ENCODE measurements at regions not wholly inside any gene's neighbourhood (a gene's known extent, or its start where the extent isn't known, plus 50 kb on each side); places are given as distances from the start of the nearest gene placed in this dataset.

DNA sequence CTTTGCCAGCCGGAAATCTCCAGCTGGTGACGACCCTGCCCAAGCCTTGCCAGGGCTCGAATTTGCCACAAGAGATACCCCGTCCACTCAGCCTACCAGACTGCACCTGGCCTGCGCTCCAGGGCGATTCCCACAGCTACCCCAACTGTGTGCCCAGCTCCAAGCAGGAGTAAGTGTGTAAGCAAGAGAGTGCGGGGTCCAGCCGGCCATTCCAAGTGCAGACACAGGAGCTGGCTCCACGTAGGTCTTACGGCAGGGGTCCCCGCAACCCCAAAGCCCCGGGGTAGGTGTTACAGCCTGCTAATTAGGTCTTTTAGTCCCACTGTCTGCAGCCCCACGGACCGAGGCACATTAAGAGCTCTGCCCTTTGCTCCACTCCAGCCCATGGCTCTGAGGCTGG, 1305.2 kb downstream of the ARAP2 start:
- no peak for DNase-seq
- WGBS, 3 donors = 83 to 86% (median 85%) methylated on average over 14 of the region's 14 CpGs
- no peaks in the 10 kb centered on the region for H3K4me1 ChIP-seq (ENCODE audit: control insufficient read depth in 3 of 3, insufficient read depth in 2 of 3, low read depth in 1 of 3, low read length in 2 of 3)
- no peaks in the 10 kb centered on the region for H3K27me3 ChIP-seq (ENCODE audit: control insufficient read depth in 3 of 3, insufficient read depth in 3 of 3, low read length in 3 of 3)
- no peaks in the 10 kb centered on the region for H3K9me3 ChIP-seq (ENCODE audit: control insufficient read depth in 2 of 2, insufficient read depth in 1 of 2, low read depth in 1 of 2, low read length in 1 of 2)
- H3K4me3 ChIP-seq (ENCODE audit: low read depth in 1 of 3, low read length in 3 of 3) = no peak overlapping the region
- no peak for FAIRE-seq
- H3K36me3 ChIP-seq (ENCODE audit: control insufficient read depth in 3 of 3, insufficient read depth in 2 of 3, low read depth in 1 of 3, low read length in 3 of 3) = no peaks in the 10 kb centered on the region
- no peak overlapping the region for H3K27ac ChIP-seq (ENCODE audit: low read depth in 1 of 3, low read length in 2 of 3)

- H3K9me3 ChIP-seq (ENCODE audit: control insufficient read depth in 2 of 2, insufficient read depth in 1 of 2, low read depth in 1 of 2, low read length in 1 of 2) = no peaks in the 10 kb centered on the region
These were observed 1300.5 kb downstream of the ARAP2 start for GRCh38 chr4:34943741-34944386.

DNA sequence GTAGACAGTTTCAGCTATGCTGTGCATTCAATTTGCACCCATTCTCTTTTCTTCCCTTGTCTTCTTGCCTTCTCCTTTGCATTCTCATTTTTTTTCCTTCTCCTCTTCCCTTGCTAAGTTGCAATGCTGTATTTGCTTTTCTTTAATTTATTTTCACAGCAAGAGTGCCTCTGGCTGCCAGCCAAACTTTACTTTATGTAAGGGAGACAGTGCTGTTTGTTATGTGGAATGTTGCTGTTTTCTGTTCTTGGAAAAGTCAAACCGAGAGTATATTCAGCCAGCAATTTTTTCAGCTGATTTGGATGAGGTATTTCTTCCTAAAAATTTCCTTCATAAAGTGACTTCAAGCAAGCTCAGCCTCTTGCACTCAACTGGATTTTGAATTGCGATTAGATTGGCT, 1293.4 kb downstream of the ARAP2 start:
- H3K4me3 ChIP-seq (ENCODE audit: low read depth in 1 of 3, low read length in 3 of 3) = no peak overlapping the region
- no peak overlapping the region for H3K27ac ChIP-seq (ENCODE audit: low read depth in 1 of 3, low read length in 2 of 3)
- DNase-seq = peak in 1 of 2 donors; percentile 2
- H3K4me1 ChIP-seq (ENCODE audit: control insufficient read depth in 3 of 3, insufficient read depth in 2 of 3, low read depth in 1 of 3, low read length in 2 of 3) = no peaks in the 10 kb centered on the region
- no peaks in the 10 kb centered on the region for H3K27me3 ChIP-seq (ENCODE audit: control insufficient read depth in 3 of 3, insufficient read depth in 3 of 3, low read length in 3 of 3)
- no peak for FAIRE-seq
- no peaks in the 10 kb centered on the region for H3K36me3 ChIP-seq (ENCODE audit: control insufficient read depth in 3 of 3, insufficient read depth in 2 of 3, low read depth in 1 of 3, low read length in 3 of 3)
- 46 to 62% (median 57%) methylated on average over 2 of the region's 2 CpGs for WGBS, 3 donors
- no peaks in the 10 kb centered on the region for H3K9me3 ChIP-seq (ENCODE audit: control insufficient read depth in 2 of 2, insufficient read depth in 1 of 2, low read depth in 1 of 2, low read length in 1 of 2)

More at GRCh38 chr4:34943741-34944386, 1300.5 kb downstream of the ARAP2 start:
- H3K4me3 ChIP-seq (ENCODE audit: low read depth in 1 of 3, low read length in 3 of 3) = no peak overlapping the region
- H3K4me1 ChIP-seq (ENCODE audit: control insufficient read depth in 3 of 3, insufficient read depth in 2 of 3, low read depth in 1 of 3, low read length in 2 of 3) = no peaks in the 10 kb centered on the region
- no peaks in the 10 kb centered on the region for H3K27me3 ChIP-seq (ENCODE audit: control insufficient read depth in 3 of 3, insufficient read depth in 3 of 3, low read length in 3 of 3)
- no peak for DNase-seq
- no peak for FAIRE-seq
- H3K27ac ChIP-seq (ENCODE audit: low read depth in 1 of 3, low read length in 2 of 3) = no peak overlapping the region
- no peaks in the 10 kb centered on the region for H3K36me3 ChIP-seq (ENCODE audit: control insufficient read depth in 3 of 3, insufficient read depth in 2 of 3, low read depth in 1 of 3, low read length in 3 of 3)
- 54 to 59% (median 56%) methylated on average over 2 of the region's 2 CpGs for WGBS, 3 donors

GRCh38 chr4:34953145-34953799, 1291.0 kb downstream of the ARAP2 start:
- Histone ChIP-seq H3K36me3 (ENCODE audit: control insufficient read depth in 3 of 3, insufficient read depth in 2 of 3, low read depth in 1 of 3, low read length in 3 of 3) (no peaks in the 10 kb centered on the region), H3K4me3 (ENCODE audit: low read depth in 1 of 3, low read length in 3 of 3) (no peak overlapping the region), H3K27ac (ENCODE audit: low read depth in 1 of 3, low read length in 2 of 3) (no peak overlapping the region), H3K27me3 (ENCODE audit: control insufficient read depth in 3 of 3, insufficient read depth in 3 of 3, low read length in 3 of 3) (no peaks in the 10 kb centered on the region), H3K4me1 (ENCODE audit: control insufficient read depth in 3 of 3, insufficient read depth in 2 of 3, low read depth in 1 of 3, low read length in 2 of 3) (no peaks in the 10 kb centered on the region), H3K9me3 (ENCODE audit: control insufficient read depth in 2 of 2, insufficient read depth in 1 of 2, low read depth in 1 of 2, low read length in 1 of 2) (no peaks in the 10 kb centered on the region)
- no peak for DNase-seq
- WGBS, 3 donors = 63 to 80% (median 65%) methylated on average over 9 of the region's 9 CpGs
- no peak for FAIRE-seq

DNA sequence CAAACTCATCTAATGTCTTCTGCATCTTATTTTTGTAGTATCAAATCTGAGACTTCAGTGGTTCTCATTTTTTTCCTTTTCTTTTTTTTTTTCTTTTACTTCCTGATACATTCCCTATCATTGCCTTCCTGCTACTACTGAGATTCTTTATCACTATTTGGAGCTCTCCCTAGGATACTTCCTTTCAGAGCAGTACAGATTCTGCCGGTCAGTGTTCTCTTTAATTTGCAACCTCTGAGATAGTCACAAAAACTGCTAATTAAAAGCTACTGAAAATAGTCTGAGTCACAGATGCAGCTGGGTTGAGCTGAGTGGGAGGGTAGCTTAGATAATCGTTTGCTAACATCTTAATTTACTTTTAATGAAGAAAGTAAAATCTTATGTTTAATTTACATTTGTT, 1279.7 kb downstream of the ARAP2 start:
- Histone ChIP-seq H3K27ac (ENCODE audit: low read depth in 1 of 3, low read length in 2 of 3) (no peak overlapping the region), H3K4me1 (ENCODE audit: control insufficient read depth in 3 of 3, insufficient read depth in 2 of 3, low read depth in 1 of 3, low read length in 2 of 3) (no peaks in the 10 kb centered on the region), H3K4me3 (ENCODE audit: low read depth in 1 of 3, low read length in 3 of 3) (no peak overlapping the region), H3K27me3 (ENCODE audit: control insufficient read depth in 3 of 3, insufficient read depth in 3 of 3, low read length in 3 of 3) (no peaks in the 10 kb centered on the region), H3K9me3 (ENCODE audit: control insufficient read depth in 2 of 2, insufficient read depth in 1 of 2, low read depth in 1 of 2, low read length in 1 of 2) (no peaks in the 10 kb centered on the region), H3K36me3 (ENCODE audit: control insufficient read depth in 3 of 3, insufficient read depth in 2 of 3, low read depth in 1 of 3, low read length in 3 of 3) (no peaks in the 10 kb centered on the region)
- no peak for FAIRE-seq
- 20 to 36% (median 28%) methylated on average over 2 of the region's 2 CpGs for WGBS, 3 donors
- no peak for DNase-seq

- FAIRE-seq (no peak), DNase-seq (no peak)
- Histone ChIP-seq H3K4me3 (ENCODE audit: low read depth in 1 of 3, low read length in 3 of 3) (no peak overlapping the region), H3K27me3 (ENCODE audit: control insufficient read depth in 3 of 3, insufficient read depth in 3 of 3, low read length in 3 of 3) (no peaks in the 10 kb centered on the region), H3K9me3 (ENCODE audit: control insufficient read depth in 2 of 2, insufficient read depth in 1 of 2, low read depth in 1 of 2, low read length in 1 of 2) (no peaks in the 10 kb centered on the region), H3K27ac (ENCODE audit: low read depth in 1 of 3, low read length in 2 of 3) (no peak overlapping the region), H3K4me1 (ENCODE audit: control insufficient read depth in 3 of 3, insufficient read depth in 2 of 3, low read depth in 1 of 3, low read length in 2 of 3) (no peaks in the 10 kb centered on the region), H3K36me3 (ENCODE audit: control insufficient read depth in 3 of 3, insufficient read depth in 2 of 3, low read depth in 1 of 3, low read length in 3 of 3) (no peaks in the 10 kb centered on the region)
- WGBS, 3 donors = 78 to 87% (median 82%) methylated on average over 3 of the region's 3 CpGs
These were observed 1272.1 kb downstream of the ARAP2 start for GRCh38 chr4:34972189-34972588.

DNA sequence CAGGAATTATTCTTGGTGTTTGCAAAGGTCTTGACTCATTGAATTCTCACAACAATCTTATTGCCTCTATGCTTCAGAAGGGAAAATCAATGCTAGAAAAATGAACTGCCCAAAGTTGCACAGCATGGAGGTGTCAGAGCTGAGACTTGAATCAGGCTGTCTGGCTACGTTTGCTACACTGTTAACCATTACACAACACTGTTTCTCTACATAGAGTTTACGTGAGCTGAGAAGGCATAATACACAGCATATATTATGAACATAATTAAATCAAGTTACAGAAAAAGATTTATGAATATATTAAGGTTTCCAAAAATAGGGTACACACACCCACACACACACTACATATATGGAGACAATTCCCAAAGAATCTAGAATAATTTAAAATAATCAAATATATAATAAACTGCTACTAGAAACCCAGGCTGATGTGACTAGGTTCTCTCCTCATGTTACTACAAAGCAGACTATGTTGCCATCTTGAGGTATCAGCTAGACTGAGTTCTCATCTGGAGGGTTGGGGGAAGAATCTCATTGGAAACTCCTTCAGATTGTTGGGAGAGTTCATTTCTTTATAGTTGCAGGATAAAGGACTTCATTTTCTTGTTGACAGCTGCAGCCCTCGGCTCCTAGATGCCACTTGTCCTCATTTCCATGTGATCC, 1270.5 kb downstream of the ARAP2 start:
- DNase-seq (no peak), FAIRE-seq (no peak)
- 41 to 62% (median 45%) methylated on average over 3 of the region's 3 CpGs for WGBS, 3 donors
- H3K4me3 ChIP-seq (ENCODE audit: low read depth in 1 of 3, low read length in 3 of 3) = no peak overlapping the region
- no peaks in the 10 kb centered on the region for H3K36me3 ChIP-seq (ENCODE audit: control insufficient read depth in 3 of 3, insufficient read depth in 2 of 3, low read depth in 1 of 3, low read length in 3 of 3)
- H3K27me3 ChIP-seq (ENCODE audit: control insufficient read depth in 3 of 3, insufficient read depth in 3 of 3, low read length in 3 of 3) = no peaks in the 10 kb centered on the region
- H3K4me1 ChIP-seq (ENCODE audit: control insufficient read depth in 3 of 3, insufficient read depth in 2 of 3, low read depth in 1 of 3, low read length in 2 of 3) = no peaks in the 10 kb centered on the region
- no peak overlapping the region for H3K27ac ChIP-seq (ENCODE audit: low read depth in 1 of 3, low read length in 2 of 3)
- H3K9me3 ChIP-seq (ENCODE audit: control insufficient read depth in 2 of 2, insufficient read depth in 1 of 2, low read depth in 1 of 2, low read length in 1 of 2) = no peaks in the 10 kb centered on the region

DNA sequence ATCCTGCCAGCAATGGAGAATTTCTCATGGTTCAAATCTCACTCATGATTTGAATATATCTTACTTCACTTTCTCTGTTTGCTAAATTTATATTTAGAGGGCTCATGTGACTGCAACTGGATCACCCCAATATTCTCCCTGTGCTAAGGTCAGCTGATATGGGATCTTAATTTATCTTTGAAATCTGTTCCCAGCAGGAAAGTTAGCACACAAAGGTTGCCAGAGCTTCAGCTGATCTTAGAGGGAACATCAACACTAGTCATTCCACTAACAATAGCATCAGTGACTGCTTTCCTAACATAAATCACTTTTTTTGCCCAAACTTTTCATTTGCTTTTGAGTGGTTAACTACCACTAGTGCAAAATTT, 1270.0 kb downstream of the ARAP2 start:
- H3K4me1 ChIP-seq (ENCODE audit: control insufficient read depth in 3 of 3, insufficient read depth in 2 of 3, low read depth in 1 of 3, low read length in 2 of 3) = no peaks in the 10 kb centered on the region
- no peaks in the 10 kb centered on the region for H3K9me3 ChIP-seq (ENCODE audit: control insufficient read depth in 2 of 2, insufficient read depth in 1 of 2, low read depth in 1 of 2, low read length in 1 of 2)
- H3K4me3 ChIP-seq (ENCODE audit: low read depth in 1 of 3, low read length in 3 of 3) = no peak overlapping the region
- FAIRE-seq = no peak
- H3K36me3 ChIP-seq (ENCODE audit: control insufficient read depth in 3 of 3, insufficient read depth in 2 of 3, low read depth in 1 of 3, low read length in 3 of 3) = no peaks in the 10 kb centered on the region
- no peaks in the 10 kb centered on the region for H3K27me3 ChIP-seq (ENCODE audit: control insufficient read depth in 3 of 3, insufficient read depth in 3 of 3, low read length in 3 of 3)
- H3K27ac ChIP-seq (ENCODE audit: low read depth in 1 of 3, low read length in 2 of 3) = no peak overlapping the region
- no peak for DNase-seq

All from small intestine (tissue), 7 donors.